ENCODE measurements at regions not wholly inside any gene's neighbourhood (a gene's known extent, or its start where the extent isn't known, plus 50 kb on each side); places are given as distances from the start of the nearest gene placed in this dataset.

- no peak for TF ChIP-seq POLR2A (IDR thresholded peaks at IDR 0.05; ENCODE audit: low read depth, low read length)
- TF ChIP-seq TAF1 (IDR thresholded peaks at IDR 0.05; ENCODE audit: borderline replicate concordance, low read depth, low read length): no peak
- no peak for TF ChIP-seq POLR2AphosphoS5 (IDR thresholded peaks at IDR 0.05; ENCODE audit: low read depth, low read length)
These were observed 76.6 kb downstream of the CYP26A1 start for GRCh38 chr10:93150289-93150688.
